ENCODE measurements at regions not wholly inside any gene's neighbourhood (a gene's known extent, or its start where the extent isn't known, plus 50 kb on each side); places are given as distances from the start of the nearest gene placed in this dataset.

DNA sequence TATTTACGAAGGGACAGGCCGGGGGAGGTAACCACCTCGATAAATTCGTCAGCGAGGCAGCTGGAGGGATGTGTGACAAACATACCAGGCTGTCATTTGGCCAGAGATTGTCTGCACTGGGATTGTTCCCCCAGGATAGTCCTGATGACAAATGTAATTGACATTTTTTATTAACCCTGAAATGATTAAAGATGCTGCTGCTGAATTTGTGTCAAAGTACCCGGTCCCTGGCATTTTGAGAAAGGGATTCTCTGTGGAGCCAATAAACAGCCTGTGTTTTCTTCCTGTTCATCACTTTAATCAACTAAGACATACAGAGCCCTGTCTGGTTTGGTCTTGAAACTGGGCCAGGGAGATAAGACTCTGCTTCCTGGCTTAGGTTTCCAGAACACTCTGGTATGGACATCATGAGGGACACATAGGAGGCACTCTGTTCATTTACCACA is 117.6 kb downstream of the SLC25A47 start:
- DNase-seq = no peak

DNA sequence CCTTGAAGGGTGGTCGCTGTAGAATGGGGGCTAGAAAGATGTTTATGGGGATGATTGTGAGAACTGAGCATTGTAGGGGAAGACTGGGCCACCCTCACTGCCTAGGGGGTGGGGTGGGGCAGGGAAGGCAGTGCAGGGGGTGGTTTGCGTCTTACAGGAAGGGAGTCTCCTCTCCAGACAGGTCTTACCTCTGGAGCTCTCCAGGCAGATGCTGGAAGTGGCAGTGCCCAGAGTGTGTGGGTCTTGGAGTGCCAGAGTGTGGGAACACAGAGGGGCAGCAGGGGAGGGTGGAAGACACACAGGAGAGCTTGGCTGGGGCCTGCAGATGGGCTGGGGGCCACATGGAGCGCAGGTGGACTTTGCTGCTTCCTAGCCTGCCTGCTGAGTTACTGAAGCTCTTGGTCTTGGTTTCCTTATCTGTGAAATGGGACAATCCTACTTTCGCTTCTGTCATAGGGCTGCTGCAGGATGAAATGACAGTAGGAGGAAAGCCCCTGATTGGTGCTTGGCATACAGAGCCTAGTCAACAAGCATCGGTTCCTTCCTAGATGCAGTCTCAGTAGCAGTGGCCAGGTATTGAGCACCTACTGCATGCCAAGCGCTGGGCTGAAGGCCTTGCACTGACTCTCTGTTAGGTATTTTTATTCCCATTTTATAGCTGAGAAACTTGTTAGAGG is 118.3 kb downstream of the SLC25A47 start:
- DNase-seq = no peak

DNA sequence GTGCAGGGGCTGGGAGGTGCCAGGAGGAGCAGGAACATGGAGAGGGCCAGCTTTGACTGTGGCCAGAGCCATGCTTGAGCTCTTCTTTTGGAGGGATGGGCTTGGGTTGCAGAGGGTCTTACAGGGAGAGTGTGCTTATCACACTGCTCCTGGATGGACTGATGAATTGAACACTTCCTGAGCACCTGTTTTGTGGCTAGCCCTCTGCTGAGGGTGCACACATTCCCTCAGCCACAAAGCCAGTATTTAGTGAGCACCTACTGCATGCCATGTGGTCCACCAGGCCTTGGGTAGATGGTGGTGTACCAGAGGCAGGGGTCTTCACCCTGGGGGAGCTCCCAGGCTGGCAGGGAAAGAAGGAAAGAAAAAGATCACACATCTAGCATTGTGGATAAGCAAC is 118.9 kb downstream of the SLC25A47 start:
- DNase-seq = no peak

DNA sequence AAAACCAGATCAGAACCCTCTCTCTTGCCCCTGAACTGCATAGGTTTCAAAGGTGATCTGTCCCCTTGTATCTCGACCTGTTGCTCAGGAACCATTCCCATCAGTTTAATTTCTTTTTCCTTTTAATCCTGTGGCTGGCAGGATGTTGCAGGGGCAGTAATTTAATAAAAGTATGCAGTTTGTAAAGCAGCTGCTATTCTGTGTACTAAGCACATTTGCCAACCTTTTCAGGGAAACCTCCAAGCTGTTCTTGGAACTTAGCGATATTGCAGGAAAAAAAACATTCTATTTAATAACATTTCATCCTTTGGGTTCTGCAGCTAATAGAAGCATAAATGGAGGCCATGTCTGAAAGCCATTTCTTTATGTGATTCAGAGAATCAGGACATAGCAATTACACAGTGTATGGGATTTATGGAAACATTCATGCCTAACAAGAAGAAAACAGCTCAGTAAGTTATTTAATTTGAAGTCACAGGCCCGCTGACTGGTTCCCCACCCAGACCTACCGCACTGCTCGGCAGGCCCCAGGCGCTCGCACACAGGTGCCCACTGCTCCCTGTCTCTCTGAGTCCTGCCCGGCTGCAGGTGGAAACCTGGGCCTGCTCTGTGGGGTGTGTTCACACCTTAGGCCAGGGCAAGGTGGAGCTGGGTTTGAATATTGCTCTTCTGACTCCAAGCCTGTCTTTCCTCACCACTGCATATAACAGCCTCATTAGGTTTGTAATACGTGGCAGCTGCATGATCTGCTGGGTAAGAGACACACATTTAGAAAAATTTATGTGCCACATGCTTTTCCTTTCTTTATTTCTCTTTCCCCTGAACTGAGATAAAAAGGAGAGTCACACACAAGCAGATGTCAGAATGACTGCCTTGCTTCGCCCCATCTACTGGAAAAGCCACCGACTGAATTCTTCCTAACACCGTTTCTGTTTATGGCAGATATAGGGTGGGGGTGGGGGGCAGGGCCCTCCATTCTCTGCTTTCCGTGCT is 119.7 kb downstream of the SLC25A47 start:
- DNase-seq = no peak

DNA sequence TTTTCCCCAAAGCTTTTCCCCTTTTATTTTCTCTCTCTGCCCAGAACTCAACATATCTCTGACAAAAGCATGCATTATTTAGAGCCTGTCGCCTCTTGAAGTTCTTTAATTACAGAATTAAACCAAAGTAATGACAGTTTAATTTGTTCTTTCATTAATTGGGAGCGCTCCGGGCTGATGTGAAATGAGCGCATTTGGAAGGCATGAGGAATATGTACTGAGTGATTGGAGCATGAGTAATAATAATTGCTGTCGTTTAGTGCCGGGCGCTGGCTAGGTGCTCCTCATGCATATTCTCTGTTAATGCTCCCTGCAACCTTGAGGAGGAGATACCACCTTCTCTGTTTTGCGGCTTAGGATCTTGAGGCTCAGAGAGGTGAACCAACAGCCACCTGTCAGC is 120.5 kb downstream of the SLC25A47 start:
- DNase-seq = peak; percentile 46

DNA sequence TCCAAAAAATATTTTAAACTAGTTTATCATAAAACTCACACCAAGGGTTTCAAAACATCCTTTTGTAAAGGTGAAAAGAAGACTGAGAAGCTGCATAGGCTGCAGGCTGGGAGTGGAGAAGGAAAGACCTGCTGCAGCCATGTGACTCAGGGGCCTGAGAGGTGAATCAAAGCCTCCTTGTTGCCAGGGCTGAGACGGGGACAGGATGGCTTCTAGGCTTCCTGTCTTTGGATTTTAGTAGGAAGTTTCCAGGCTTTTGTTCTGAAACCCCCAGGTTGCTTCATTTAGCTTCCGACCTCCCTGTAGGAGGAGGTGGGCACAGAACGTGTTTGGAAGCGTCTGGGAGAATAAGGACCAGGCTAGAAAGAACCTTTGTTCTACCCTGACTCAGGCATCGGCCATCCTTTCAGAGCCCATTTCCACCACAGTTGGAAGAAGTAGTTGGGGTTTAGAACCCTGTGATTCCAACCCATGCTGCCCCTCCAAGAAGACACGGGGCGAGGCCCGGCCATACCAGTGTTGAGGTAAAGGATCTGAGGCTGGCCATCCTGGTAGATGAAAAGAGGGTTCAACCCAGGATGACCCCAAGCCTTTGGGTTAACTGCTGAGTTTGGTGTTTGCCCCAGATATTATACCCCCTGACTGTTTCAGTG is 122.4 kb downstream of the SLC25A47 start:
- DNase-seq = no peak

DNA sequence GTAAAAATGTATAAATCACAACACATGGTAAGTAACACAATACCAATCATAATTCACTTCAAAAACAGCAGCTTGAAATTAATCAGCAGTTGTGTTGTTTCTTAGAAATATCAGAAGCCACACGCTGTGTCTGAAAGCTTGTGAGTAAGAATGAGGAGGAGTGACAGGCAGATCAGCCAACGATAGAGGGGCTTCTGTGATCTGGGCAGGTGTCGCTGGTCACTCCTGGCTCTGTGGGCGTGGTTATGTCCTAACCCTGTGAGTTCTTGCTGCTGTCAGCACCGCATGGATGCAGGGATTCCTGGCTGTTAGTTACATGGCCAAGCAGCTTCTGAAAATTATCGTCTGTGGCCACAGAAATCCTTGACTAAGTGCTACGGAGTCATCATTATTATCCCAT is 123.4 kb downstream of the SLC25A47 start:
- DNase-seq = peak; percentile 48

DNA sequence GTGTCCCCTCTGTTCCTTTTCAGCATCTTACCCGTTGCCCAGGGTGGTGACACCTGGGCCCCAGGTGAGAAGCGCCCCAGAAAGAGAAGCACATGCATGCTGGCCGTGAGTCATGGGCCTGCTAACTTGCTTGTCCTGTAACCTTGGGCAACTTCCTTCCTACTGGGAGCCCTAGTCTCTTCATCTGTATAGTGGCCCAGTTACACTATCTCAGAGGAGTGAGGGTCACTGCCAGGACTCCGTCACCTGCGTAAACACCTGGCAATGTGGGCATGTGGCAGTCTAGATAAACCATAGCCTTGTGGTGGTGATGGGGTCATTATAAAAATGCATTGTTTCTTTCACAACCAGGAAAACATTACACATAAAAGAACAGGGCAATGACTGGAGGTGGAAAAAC is 125.2 kb downstream of the SLC25A47 start:
- DNase-seq = no peak

DNA sequence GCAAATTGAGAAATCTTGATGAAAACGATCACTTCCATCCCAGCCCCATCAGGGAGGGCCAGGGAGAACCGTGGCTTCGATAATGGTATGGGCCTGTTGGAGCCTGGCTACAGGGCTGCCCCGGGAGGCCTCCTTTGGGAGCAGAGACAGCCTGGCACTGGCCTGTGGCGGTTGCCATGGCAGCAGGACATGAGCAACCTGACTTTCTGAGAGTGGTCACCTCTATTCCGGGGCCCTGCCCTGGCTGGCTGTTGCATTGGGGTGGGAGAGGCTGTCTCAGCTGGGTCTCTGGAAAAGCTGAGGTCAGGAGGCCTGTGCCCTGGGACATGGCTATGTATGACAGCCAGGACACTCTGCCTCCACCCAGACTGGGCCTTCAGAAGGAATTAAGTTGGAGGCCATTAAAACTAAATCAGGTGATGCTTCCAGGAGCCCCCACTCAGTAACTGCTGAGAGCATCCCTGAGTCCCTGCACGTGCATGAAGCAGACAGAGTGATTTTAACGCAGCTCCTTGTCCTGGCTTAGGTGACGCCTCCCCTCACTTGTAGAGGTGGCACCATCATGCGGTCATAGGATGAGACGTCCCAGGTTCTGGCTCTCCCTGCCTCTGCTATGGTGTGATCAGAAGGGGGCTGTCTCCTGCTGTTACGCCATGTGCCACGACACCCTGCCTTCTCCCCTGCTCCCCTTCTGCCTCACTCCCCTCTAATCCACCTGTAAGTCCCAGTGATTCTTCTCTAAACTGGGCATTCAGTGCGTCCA is 126.3 kb downstream of the SLC25A47 start:
- no peak for DNase-seq

DNA sequence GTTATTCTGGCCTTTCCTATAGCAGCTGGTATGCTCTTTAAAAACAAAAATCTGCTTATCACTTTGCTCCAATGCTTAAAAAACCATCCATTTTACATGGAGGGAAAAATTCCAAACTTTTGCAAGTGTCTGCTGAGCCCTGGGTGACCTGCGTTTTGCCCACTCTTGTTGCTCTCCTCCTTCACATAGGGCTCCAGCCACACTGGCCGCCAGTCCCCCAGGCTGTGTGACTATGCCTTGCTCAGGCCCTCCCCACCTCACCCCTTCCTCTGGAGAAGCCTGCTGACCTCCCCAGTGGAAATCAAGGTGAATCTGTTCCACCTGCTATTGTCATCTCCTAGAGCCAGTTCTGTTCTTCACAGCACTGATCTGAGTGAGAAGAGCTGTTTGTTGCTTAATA is 126.9 kb downstream of the SLC25A47 start:
- no peak for DNase-seq

DNA sequence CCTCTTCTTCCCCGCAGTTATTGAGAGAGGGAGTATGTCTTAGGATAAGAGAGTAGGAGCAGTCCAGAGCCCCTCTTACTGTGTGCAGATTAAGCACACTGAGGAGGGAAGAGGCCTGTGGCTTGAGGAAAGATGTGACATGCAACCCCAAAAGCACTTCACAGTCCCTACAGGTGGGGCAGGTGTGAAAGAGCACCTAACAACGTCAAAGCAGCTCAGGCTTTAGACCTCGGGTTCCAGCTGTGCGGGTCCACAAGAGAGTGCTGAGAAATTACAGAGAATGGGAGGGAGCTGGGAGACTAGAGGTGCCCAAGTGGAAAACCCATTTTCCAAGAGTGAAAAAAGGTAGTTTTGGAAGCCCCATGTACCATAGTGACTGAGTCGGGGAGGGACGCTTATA is 127.6 kb downstream of the SLC25A47 start:
- DNase-seq = no peak

DNA sequence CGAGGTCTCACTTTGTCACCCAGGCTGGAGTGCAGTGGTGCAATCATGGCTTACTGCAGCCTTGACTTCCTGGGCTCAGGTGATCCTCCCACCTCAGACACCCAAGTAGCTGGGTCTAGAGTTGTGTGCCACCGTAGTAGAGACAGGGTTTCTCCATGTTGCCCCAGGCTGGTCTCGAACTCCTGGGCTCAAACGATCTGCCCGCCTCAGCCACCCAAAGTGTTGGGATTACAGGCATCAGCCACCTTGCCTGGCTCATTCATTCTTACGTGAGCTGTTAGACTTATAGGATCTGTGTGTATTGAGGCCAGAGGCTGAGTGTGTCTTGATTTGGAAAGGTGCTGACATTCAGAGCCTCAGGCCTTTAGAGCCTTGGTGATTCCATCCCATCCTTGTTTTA is 128.1 kb downstream of the SLC25A47 start:
- DNase-seq = no peak

DNA sequence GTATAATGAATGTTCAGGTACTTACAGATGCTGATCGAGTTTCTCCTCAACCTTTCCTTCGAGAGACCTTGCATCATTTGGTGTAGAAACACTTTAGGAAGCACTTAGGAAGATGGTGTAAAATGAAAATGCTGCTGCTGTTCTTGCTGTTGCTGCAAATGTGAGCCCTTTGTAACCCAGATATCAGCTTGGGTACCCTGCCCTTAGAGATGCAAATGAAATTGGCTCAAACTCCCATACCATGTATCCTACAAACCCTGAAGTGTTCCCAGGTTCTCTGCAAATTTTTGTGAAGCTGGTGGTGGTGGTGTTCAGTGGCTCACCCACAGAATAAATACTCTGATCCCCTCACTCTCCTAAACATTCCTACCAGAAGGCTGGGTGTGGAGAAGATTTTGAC is 130.8 kb downstream of the SLC25A47 start:
- no peak for DNase-seq

DNA sequence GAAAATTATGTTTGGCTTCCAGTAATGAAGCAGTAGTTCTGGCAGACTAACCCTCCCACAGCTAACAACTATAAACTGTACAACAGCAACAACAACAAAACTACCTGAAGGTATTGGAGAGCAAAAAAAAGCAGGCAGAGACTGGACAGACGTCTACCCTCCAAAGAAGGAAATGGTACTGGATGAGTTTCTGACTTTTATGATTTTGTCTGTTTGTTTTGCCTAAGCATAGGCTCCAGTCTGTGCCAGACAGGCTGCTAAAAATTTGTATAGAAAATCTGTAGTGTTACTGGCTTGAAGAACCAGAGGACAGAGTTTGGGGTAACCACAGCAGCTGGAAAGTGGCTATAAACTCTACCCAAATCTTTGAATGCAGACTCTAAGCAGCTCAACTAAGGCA is 131.3 kb downstream of the SLC25A47 start:
- no peak for DNase-seq

DNA sequence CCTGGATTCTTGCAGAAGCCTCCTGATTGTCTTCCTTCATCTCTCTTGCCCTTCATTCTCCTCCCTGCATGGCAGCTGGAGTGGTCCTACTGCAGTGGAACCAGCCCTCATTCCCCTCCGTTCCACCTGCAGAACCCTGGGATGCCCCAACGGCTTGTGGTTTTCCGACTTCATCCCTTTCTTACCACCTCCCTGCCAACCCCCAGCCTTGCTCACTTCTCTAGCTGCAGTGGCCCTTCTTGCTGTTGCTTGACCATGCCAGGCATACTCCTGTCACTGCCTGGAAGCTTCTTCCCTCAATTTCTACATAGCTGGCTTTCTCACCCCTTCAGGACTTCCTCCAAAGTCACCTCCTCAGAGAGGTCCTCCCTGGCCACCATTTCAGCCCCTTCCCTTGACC is 123.3 kb downstream of the BEGAIN start:
- no peak for DNase-seq

DNA sequence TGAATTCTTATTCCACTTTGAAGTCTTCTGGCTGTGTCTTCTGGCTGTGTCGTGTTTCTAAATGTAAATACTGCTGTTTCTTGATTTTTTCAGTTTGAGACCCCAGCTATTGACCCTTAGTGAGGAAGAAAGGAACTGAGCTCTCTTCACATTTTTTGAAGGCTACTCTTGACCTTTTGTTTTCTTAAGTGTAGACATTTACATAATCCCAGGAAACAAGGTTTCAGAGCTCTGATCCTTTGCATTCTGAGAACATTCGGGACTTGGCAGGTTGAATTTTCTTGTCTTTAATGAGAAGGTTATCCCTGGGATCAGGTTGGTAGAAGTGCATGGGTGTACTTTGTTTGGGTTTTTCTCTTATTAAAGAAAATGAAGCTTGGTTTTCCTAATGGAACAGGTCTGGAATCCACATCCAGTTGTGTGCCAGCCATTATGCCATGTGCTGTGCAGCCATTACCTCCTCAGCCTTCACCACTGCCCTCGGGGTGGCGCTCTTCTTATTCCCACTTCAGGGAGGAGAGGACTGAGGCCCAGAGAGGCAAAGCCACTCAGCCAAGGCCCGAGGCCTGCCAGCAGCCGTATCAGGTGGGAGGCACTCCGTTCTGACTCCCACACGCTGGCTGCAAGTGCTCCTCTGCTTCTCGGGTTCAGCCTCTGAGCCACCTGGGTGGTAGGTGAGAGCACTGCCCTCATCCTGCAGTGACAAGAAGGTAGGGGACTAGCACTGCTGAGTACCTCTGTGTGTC is 120.9 kb downstream of the BEGAIN start:
- DNase-seq = no peak

DNA sequence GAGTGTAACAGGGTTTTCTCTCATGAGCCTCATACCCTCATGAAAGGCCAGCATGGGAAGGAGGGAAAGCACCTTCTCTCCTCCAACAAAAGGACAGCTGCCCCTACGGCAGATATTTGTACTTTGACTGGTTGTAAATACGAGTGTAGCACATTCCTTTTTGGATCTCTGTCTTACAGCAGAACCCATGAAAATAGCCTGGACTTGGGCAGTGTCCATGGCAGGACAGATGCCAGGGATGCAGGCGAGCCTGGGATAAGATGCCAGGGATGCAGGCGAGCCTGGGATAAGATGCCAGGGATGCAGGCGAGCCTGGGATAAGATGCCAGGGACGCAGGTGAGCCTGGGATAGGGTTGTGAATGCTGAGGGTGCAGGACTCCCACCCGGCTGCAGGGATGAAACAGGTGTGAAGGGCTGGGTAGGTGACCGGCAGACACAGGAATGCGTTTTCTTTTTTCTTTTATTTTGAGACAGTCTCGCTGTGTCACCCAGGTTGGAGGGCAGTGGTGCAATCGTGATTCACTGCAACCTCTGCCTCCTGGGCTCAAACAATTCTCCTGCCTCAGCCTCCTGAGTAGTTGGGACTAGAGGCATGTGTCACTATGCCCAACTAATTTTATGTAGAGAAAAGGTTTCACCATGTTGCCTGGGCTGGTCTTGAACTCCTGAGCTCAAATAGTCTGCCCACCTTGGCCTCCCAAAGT is 120.0 kb downstream of the BEGAIN start:
- DNase-seq = no peak

DNA sequence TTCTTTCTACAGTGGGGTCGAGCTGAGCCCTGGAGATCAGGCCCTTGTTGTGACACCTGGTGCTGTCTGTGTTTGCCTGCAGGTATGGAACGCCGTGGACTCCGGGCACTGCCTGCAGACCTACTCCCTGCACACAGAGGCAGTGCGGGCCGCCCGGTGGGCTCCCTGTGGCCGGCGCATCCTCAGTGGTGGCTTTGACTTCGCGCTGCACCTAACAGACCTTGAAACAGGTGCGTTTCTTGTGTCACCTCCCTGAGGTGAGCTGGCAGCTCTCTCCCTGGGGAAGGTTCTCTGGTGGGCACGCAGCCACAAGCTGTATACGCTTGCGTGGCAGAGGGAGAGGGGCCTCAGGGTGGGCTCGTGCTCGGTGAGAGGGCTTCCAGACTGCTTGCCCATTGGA is 119.3 kb downstream of the BEGAIN start:
- no peak for DNase-seq

DNA sequence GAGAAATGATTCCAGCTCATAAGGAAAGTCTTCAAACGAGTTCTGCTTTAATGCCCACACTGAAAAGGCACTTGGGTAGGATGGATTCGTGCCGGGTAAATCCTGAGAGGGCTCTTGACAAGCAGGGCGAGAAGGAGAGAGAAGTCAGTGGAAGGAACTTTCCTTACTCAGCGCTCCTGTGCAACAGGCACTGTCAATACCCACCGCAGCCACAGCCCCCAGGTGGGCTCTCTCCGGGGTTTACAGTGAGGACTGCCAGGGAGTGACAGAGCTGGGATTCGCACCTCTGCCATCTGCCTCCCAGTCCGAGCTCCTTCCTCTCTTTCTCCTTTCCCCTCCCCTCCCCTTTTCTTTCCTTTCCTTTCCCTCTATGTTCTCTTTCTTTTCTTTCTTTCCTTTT is 118.7 kb downstream of the BEGAIN start:
- no peak for DNase-seq

DNA sequence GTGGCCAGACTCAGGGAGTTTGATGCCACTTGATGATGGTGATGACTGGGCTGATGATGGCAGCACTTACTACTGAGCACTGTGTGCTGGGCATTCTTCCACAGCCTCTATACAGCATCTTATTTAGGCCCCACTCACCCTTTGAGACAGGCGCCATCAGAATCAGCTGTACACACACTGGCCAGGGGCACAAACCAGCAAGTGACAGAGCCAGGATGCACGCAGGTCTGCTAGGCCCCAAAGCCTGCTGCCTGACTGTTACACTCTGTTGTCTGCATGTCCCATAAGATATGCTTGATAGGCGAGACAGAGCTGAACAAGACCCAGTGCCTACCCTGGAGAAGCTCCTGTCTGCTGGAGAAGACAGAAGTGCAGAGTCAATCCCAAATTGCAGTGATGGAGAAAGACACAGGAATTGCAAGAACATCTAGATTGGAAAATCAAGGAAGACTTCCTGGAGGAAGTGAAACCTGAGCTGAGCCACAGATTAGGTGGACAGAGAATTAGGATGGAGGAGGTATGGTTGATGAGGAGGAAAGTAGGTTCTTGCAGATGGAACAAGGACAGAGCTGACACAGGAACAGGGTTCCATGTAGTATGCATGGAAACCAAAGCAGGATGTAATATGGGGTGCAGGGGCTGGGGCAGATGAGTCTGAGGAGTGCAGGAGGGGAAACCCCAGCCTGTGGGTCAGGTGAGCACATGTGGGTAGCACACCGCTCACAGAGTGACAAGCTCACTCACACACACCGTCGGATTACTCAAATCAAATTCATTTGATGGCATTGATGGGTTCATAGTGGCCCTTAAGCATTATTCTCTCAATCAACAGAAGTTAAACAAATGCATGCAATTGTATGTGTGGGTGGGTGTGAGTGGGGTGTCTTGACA is 117.3 kb downstream of the BEGAIN start:
- DNase-seq = no peak

Measured in eye (tissue), 1 donor.